ENCODE measurements at regions not wholly inside any gene's neighbourhood (a gene's known extent, or its start where the extent isn't known, plus 50 kb on each side); places are given as distances from the start of the nearest gene placed in this dataset.

- TF ChIP-seq GATA2 (IDR thresholded peaks at IDR 0.05; ENCODE audit: low read depth, low read length) (no peak), GATA3 (IDR thresholded peaks at IDR 0.05; ENCODE audit: low read depth, low read length) (no peak)
These were observed 174.3 kb downstream of the ACKR3 start for GRCh38 chr2:236743921-236744280.

Data from SH-SY5Y (cell line).